CD14-positive monocyte (primary cell): ENCODE measurements at regions not wholly inside any gene's neighbourhood (a gene's known extent, or its start where the extent isn't known, plus 50 kb on each side); places are given as distances from the start of the nearest gene placed in this dataset.

Source experiments
- DNase-seq, 3 donors: peaks; one replicate each; pipeline ENCODE4 v3.0.0-alpha.2; 2011 to 2022
- H2AFZ ChIP-seq: 2 replicates; pipeline ENCODE4 v1.6.0; 2012; ENCODE audit warnings: mild to moderate bottlenecking, low read depth, low read length, inconsistent platforms; ENCODE audit not compliant: insufficient read depth, poor library complexity, severe bottlenecking
- H3K27ac ChIP-seq, 2 donors: 1 replicate in 1 of 2; 2 replicates in 1 of 2; pipeline ENCODE4 v1.5.1; 2012 to 2013; ENCODE audit warnings: low read length in 2 of 2, control low read depth in 1 of 2, inconsistent platforms in 1 of 2, low read depth in 1 of 2, mild to moderate bottlenecking in 1 of 2
- H3K27me3 ChIP-seq, 2 donors: one replicate each; pipeline versions ENCODE4 v1.6.0 to v1.6.1; 2011 to 2013; ENCODE audit warnings: low read length in 2 of 2; ENCODE audit not compliant: control insufficient read depth in 2 of 2, insufficient read depth in 2 of 2
- H3K36me3 ChIP-seq, 2 donors: replicated peaks in 1 of 2; 1 replicate in 1 of 2; 2 replicates in 1 of 2; pipeline versions ENCODE4 v1.5.1 to v1.6.1; 2012 to 2013; ENCODE audit warnings: low read length in 2 of 2, control low read depth in 1 of 2, inconsistent platforms in 1 of 2, mild to moderate bottlenecking in 1 of 2; ENCODE audit not compliant: insufficient read depth in 2 of 2, control insufficient read depth in 1 of 2
- H3K4me1 ChIP-seq, 2 donors: 1 replicate in 1 of 2; 2 replicates in 1 of 2; pipeline versions ENCODE4 v1.5.1 to v1.6.1; 2012 to 2013; ENCODE audit warnings: low read length in 2 of 2, control low read depth in 1 of 2, inconsistent platforms in 1 of 2, mild to moderate bottlenecking in 1 of 2, moderate library complexity in 1 of 2; ENCODE audit not compliant: insufficient read depth in 2 of 2, control insufficient read depth in 1 of 2
- H3K4me2 ChIP-seq: replicated peaks from 2 replicates; pipeline ENCODE3; 2012; ENCODE audit warnings: low read length, moderate library complexity, mild to moderate bottlenecking; ENCODE audit not compliant: poor library complexity, severe bottlenecking; ENCODE audit errors: extremely low read depth
- H3K4me3 ChIP-seq, 3 experiments: fragments of 200-600 bp in 1 of 3; sonication (generic) in 1 of 3; replicated peaks in 1 of 3; 1 replicate in 2 of 3; 2 replicates in 1 of 3; pipeline ENCODE4 v1.5.1; 2011 to 2013; ENCODE audit warnings: low read length in 3 of 3, mild to moderate bottlenecking in 3 of 3, control low read depth in 2 of 3, low read depth in 2 of 3, inconsistent platforms in 1 of 3, moderate library complexity in 1 of 3
- H3K79me2 ChIP-seq: 2 replicates; pipeline ENCODE4 v1.6.0; 2012; ENCODE audit warnings: mild to moderate bottlenecking, control low read depth, inconsistent platforms, low read length, moderate library complexity; ENCODE audit not compliant: insufficient read depth
- H3K9ac ChIP-seq: 2 replicates; pipeline ENCODE4 v1.6.0; 2017; ENCODE audit warnings: low read length, mild to moderate bottlenecking; ENCODE audit not compliant: insufficient read depth, poor library complexity, severe bottlenecking
- H3K9me3 ChIP-seq, 2 donors: replicated peaks in 1 of 2; 1 replicate in 1 of 2; 2 replicates in 1 of 2; pipeline versions ENCODE4 v1.5.1 to v1.6.1; 2012 to 2013; ENCODE audit warnings: low read length in 2 of 2, control low read depth in 1 of 2; ENCODE audit not compliant: control insufficient read depth in 1 of 2, insufficient read depth in 1 of 2
- H4K20me1 ChIP-seq: 2 replicates; pipeline ENCODE4 v1.6.0; 2012; ENCODE audit warnings: mild to moderate bottlenecking, low read length, control low read depth, moderate library complexity; ENCODE audit not compliant: insufficient read depth
- H3K27ac Mint-ChIP-seq, 7 donors: one replicate each; pipeline ENCODE4 v1.8.0; 2020; ENCODE audit warnings: mild to moderate bottlenecking in 7 of 7, mixed read lengths in 7 of 7, moderate library complexity in 6 of 7, inconsistent platforms in 2 of 7
- H3K27me3 Mint-ChIP-seq, 3 donors: one replicate each; pipeline ENCODE4 v1.8.0; 2021 to 2022; ENCODE audit warnings: low read depth in 3 of 3, mild to moderate bottlenecking in 3 of 3, mixed read lengths in 3 of 3, moderate library complexity in 3 of 3, inconsistent platforms in 1 of 3
- H3K36me3 Mint-ChIP-seq, 2 donors: one replicate each; pipeline ENCODE4 v1.8.0; 2020; ENCODE audit warnings: mixed read lengths in 2 of 2, inconsistent platforms in 1 of 2, mild to moderate bottlenecking in 1 of 2
- H3K4me1 Mint-ChIP-seq: one replicate; pipeline ENCODE4 v1.8.0; 2020; ENCODE audit warnings: mild to moderate bottlenecking, mixed read lengths
- H3K4me3 Mint-ChIP-seq, 2 donors: one replicate each; pipeline ENCODE4 v1.8.0; 2020; ENCODE audit warnings: mild to moderate bottlenecking in 2 of 2, mixed read lengths in 2 of 2, moderate library complexity in 1 of 2
- H3K9me3 Mint-ChIP-seq, 7 donors: one replicate each; pipeline ENCODE4 v1.8.0; 2020 to 2022; ENCODE audit warnings: mixed read lengths in 7 of 7, mild to moderate bottlenecking in 6 of 7, moderate library complexity in 6 of 7, inconsistent platforms in 2 of 7
- WGBS: methylation state at CpG from one replicate; pipeline ENCODE4 v1.1.5; 2013; ENCODE audit warnings: missing lambda C conversion rate; ENCODE audit not compliant: insufficient coverage; 5-methylcytosine and 5-hydroxymethylcytosine counted together
- intact Hi-C, 2 donors: fragments of 100-400 bp; cut with micrococcal nuclease; formaldehyde crosslinking; loops; one replicate each; pipeline versions ENCODE4 v1.15.0 to v1.15.1; 2023
- TF ChIP-seq, protein P1 (sequence below): fragments of 200-600 bp; IDR thresholded peaks from one replicate; pipeline ENCODE4 v1.8.0; 2022; ENCODE audit warnings: antibody characterized with exemption, mild to moderate bottlenecking

DNA sequence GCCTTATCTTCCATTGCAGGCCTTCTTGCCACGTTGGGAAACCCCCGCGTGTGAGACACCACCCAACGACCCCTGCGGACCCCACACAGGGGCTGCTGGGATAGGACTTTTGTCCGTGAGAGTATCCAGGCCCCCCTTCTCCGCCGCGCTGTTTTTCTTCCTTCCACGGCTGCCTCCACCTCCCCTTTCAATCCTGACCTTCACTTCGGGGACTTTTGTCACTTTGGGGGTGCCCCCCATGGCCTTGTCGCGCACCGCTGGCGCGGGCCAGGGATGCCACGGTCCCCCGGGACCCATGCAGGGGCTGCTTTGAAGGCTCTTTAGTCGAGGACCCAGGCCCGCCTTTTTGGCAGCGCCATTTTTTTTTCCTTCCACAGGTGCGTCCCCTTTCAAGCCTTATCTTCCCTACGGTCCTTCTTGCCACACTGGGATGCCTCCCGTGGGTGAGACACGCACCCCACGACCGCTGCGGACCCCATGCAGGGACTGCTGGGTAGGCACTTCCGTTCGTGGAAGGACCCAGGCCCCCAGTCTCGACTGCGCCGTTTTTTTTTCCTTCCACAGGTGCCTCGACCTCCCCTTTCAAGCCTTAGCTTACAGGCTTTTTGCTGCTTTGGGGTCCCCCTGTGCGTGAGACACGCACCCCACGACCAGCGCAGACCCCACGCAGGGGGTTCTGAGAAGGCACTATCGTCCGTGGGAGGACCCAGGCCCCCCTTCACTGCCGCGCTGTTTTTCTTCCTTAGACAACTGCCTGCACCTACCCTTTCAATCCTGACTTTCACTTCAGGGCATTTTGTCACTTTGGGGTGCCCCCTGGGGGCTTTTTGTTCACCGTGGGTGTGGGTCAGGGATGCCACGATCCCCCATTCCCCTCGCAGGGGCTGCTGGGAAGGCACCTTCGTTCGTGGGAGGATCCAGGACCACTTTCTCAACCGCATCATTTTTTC, 267.4 kb downstream of the ALG10 start:
- no peak overlapping the region for H2AFZ ChIP-seq
- intact Hi-C loops: no loop called here
- H3K27me3 ChIP-seq: no peaks in the 10 kb centered on the region
- no peak overlapping the region for H3K27ac ChIP-seq
- H3K4me3 Mint-ChIP-seq: no peak overlapping the region
- peaks cover 0 to 3% (median 1%) of the 10 kb centered on the region in 3 donors for H3K27me3 Mint-ChIP-seq
- H3K79me2 ChIP-seq: no peaks in the 10 kb centered on the region
- H3K9ac ChIP-seq: no peak overlapping the region
- H3K36me3 ChIP-seq: no peaks in the 10 kb centered on the region
- DNase-seq: no peak
- TF ChIP-seq, protein P1, sequence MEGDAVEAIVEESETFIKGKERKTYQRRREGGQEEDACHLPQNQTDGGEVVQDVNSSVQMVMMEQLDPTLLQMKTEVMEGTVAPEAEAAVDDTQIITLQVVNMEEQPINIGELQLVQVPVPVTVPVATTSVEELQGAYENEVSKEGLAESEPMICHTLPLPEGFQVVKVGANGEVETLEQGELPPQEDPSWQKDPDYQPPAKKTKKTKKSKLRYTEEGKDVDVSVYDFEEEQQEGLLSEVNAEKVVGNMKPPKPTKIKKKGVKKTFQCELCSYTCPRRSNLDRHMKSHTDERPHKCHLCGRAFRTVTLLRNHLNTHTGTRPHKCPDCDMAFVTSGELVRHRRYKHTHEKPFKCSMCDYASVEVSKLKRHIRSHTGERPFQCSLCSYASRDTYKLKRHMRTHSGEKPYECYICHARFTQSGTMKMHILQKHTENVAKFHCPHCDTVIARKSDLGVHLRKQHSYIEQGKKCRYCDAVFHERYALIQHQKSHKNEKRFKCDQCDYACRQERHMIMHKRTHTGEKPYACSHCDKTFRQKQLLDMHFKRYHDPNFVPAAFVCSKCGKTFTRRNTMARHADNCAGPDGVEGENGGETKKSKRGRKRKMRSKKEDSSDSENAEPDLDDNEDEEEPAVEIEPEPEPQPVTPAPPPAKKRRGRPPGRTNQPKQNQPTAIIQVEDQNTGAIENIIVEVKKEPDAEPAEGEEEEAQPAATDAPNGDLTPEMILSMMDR: no peak
- no peaks in the 10 kb centered on the region for H4K20me1 ChIP-seq
- no peak overlapping the region for H3K27ac Mint-ChIP-seq
- peaks cover 72 to 92% (median 87%) of the 10 kb centered on the region in 7 donors for H3K9me3 Mint-ChIP-seq
- H3K9me3 ChIP-seq: peaks cover 89 to 99% of the 10 kb centered on the region in 2 donors
- 68% methylated on average over 31 of the region's 49 CpGs for WGBS
- no peak overlapping the region for H3K4me3 ChIP-seq
- no peaks in the 10 kb centered on the region for H3K4me1 ChIP-seq
- H3K36me3 Mint-ChIP-seq: no peaks in the 10 kb centered on the region
- no peak overlapping the region for H3K4me2 ChIP-seq
- H3K4me1 Mint-ChIP-seq: no peaks in the 10 kb centered on the region

DNA sequence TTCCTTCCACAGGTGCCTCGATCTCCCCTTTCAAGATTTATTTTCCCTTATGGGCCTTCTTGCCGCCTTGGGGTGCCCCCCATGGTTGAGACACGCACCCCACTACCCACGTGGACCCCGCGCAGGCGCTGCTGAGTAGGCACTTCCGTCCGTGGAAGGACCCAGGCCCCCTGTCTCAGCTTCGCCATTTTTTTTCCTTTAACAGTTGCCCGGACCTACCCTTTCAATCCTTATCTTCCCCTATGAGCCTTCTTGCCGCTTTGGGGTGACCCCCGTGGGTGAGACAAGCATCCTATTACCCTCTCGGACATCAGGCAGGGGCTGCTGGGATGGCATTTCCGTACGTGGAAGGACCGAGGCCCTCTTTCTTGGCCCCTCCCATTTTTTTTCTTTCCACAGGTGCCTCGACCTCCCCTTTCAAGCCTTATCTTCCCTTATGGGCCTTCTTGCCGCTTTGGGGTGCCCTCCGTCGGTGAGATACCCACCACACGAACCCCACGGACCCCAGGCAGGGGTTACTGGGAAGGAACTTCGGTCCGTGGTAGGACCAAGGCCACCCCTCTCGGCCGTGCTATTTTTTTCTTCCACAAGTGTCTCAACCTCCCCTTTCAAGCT, 268.2 kb downstream of the ALG10 start:
- H2AFZ ChIP-seq: no peak overlapping the region
- no peaks in the 10 kb centered on the region for H3K36me3 ChIP-seq
- H3K4me1 ChIP-seq: no peaks in the 10 kb centered on the region
- TF ChIP-seq, protein P1: no peak
- no peak overlapping the region for H3K4me3 ChIP-seq
- intact Hi-C loops: no loop called here
- no peaks in the 10 kb centered on the region for H4K20me1 ChIP-seq
- H3K9me3 ChIP-seq: peaks cover 97 to 100% of the 10 kb centered on the region in 2 donors
- DNase-seq: no peak
- Mint-ChIP-seq H3K9me3 (peaks cover 79 to 99% (median 95%) of the 10 kb centered on the region in 7 donors), H3K4me3 (no peak overlapping the region), H3K36me3 (no peaks in the 10 kb centered on the region), H3K27ac (no peak overlapping the region), H3K4me1 (no peaks in the 10 kb centered on the region), H3K27me3 (peaks cover 0 to 3% (median 1%) of the 10 kb centered on the region in 3 donors)
- H3K27me3 ChIP-seq: no peaks in the 10 kb centered on the region
- no peak overlapping the region for H3K27ac ChIP-seq
- H3K79me2 ChIP-seq: no peaks in the 10 kb centered on the region
- H3K4me2 ChIP-seq: no peak overlapping the region
- WGBS: 64% methylated on average over 21 of the region's 27 CpGs
- H3K9ac ChIP-seq: no peak overlapping the region
